ENCODE measurements at regions not wholly inside any gene's neighbourhood (a gene's known extent, or its start where the extent isn't known, plus 50 kb on each side); places are given as distances from the start of the nearest gene placed in this dataset.

GRCh38 chr17:77312786-77313599 lies 172.2 kb downstream of the SEC14L1 start:
- H3K27ac ChIP-seq (ENCODE audit: low read depth, low read length), result peak overlapping the region; percentile 61
- ChIA-PET POLR2A (interaction anchor here (1.3 to 1.5 kb wide), 2 partner anchors 10 to 28 kb away, joined by 3 to 8 read pairs; no protein-coding TSS in a partner anchor), CTCF (interaction anchor here (0.6 to 2.3 kb wide), 3 partner anchors 18 to 225 kb away, joined by 3 to 8 read pairs (median 8); no protein-coding TSS in a partner anchor)
- H3K27me3 ChIP-seq (ENCODE audit: control insufficient read depth, insufficient read depth, low read length), result no peaks in the 10 kb centered on the region
- H3K4me3 ChIP-seq (ENCODE audit: low read depth, low read length), result no peak overlapping the region
- H3K9me3 ChIP-seq (ENCODE audit: control insufficient read depth, insufficient read depth, low read length), result no peaks in the 10 kb centered on the region
- DNase-seq (ENCODE audit: low read depth, low spot score), result peak; percentile 67
- no peak for TF ChIP-seq CTCF (IDR thresholded peaks at IDR 0.05; ENCODE audit: low read depth, low read length)

GRCh38 chr17:77313831-77314230 lies 173.1 kb downstream of the SEC14L1 start:
- no peak for TF ChIP-seq CTCF (IDR thresholded peaks at IDR 0.05; ENCODE audit: low read depth, low read length)
- POLR2A ChIA-PET, result interaction anchor here (0.6 to 1.5 kb wide), 3 partner anchors 9 to 33 kb away, joined by 3 to 8 read pairs (median 3); no protein-coding TSS in a partner anchor
- CTCF ChIA-PET, result interaction anchor here (1.4 to 2.3 kb wide), 2 partner anchors 17 to 225 kb away, joined by 8 read pairs; no protein-coding TSS in a partner anchor
- no peak overlapping the region for H3K4me3 ChIP-seq (ENCODE audit: low read depth, low read length)
- no peaks in the 10 kb centered on the region for H3K27me3 ChIP-seq (ENCODE audit: control insufficient read depth, insufficient read depth, low read length)
- DNase-seq (ENCODE audit: low read depth, low spot score), result no peak
- no peaks in the 10 kb centered on the region for H3K9me3 ChIP-seq (ENCODE audit: control insufficient read depth, insufficient read depth, low read length)
- H3K27ac ChIP-seq (ENCODE audit: low read depth, low read length), result peak overlapping the region; percentile 61

GRCh38 chr17:77314601-77315000 lies 173.8 kb downstream of the SEC14L1 start:
- Histone ChIP-seq H3K4me3 (ENCODE audit: low read depth, low read length) (no peak overlapping the region), H3K9me3 (ENCODE audit: control insufficient read depth, insufficient read depth, low read length) (no peaks in the 10 kb centered on the region), H3K27ac (ENCODE audit: low read depth, low read length) (no peak overlapping the region), H3K27me3 (ENCODE audit: control insufficient read depth, insufficient read depth, low read length) (no peaks in the 10 kb centered on the region)
- ChIA-PET CTCF (interaction anchor here (0.6 to 2.3 kb wide), 2 partner anchors 26 to 226 kb away, joined by 3 to 8 read pairs; no protein-coding TSS in a partner anchor), POLR2A (no interaction called here)
- TF ChIP-seq CTCF (IDR thresholded peaks at IDR 0.05; ENCODE audit: low read depth, low read length), result no peak
- no peak for DNase-seq (ENCODE audit: low read depth, low spot score)

GRCh38 chr17:77315010-77315409 lies 174.2 kb downstream of the SEC14L1 start:
- no peak overlapping the region for H3K4me3 ChIP-seq (ENCODE audit: low read depth, low read length)
- H3K27ac ChIP-seq (ENCODE audit: low read depth, low read length), result no peak overlapping the region
- CTCF ChIA-PET, result interaction anchor here (0.6 kb wide), 1 partner anchor 27 kb away, joined by 3 read pairs; no protein-coding TSS in a partner anchor
- POLR2A ChIA-PET, result no interaction called here
- no peak for TF ChIP-seq CTCF (IDR thresholded peaks at IDR 0.05; ENCODE audit: low read depth, low read length)
- no peaks in the 10 kb centered on the region for H3K27me3 ChIP-seq (ENCODE audit: control insufficient read depth, insufficient read depth, low read length)
- DNase-seq (ENCODE audit: low read depth, low spot score), result no peak
- H3K9me3 ChIP-seq (ENCODE audit: control insufficient read depth, insufficient read depth, low read length), result no peaks in the 10 kb centered on the region

- ChIA-PET CTCF (no interaction called here), POLR2A (no interaction called here)
- TF ChIP-seq CTCF (IDR thresholded peaks at IDR 0.05; ENCODE audit: low read depth, low read length), result no peak
- Histone ChIP-seq H3K9me3 (ENCODE audit: control insufficient read depth, insufficient read depth, low read length) (no peaks in the 10 kb centered on the region; the same call in 1 of the 2 replicates), H3K4me3 (ENCODE audit: low read depth, low read length) (no peak overlapping the region), H3K27me3 (ENCODE audit: control insufficient read depth, insufficient read depth, low read length) (no peaks in the 10 kb centered on the region), H3K27ac (ENCODE audit: low read depth, low read length) (peak overlapping the region; percentile 92)
- DNase-seq (ENCODE audit: low read depth, low spot score), result no peak
Measured at GRCh38 chr17:77315551-77316190, 174.9 kb downstream of the SEC14L1 start.
